PC-3 (cell line): ENCODE measurements at regions not wholly inside any gene's neighbourhood (a gene's known extent, or its start where the extent isn't known, plus 50 kb on each side); places are given as distances from the start of the nearest gene placed in this dataset.

Experiments used
- ATAC-seq: fragments of 200-7000 bp; cut with Tn5 transposase; 2 replicates; pipeline ENCODE4 v1.9.1; 2020; ENCODE audit warnings: mild to moderate bottlenecking, moderate library complexity
- BruUV-seq: library from RNA; stranded (reverse); fragments of 400-500 nt; replicated peaks from 2 replicates; lab custom pipeline; 2021; lab: Mats Ljungman, UMichigan
- CTCF ChIA-PET: fragments of 300-600 bp; sonication (Branson Sonifier 250); formaldehyde crosslinking; loops from one replicate; lab custom pipeline; 2022; ENCODE audit warnings: antibody characterized with exemption; lab: Charles Lee
- POLR2A ChIA-PET: fragments of 300-600 bp; sonication (Branson Sonifier 250); formaldehyde crosslinking; loops from one replicate; lab custom pipeline; 2022; ENCODE audit warnings: antibody characterized with exemption; ENCODE audit not compliant: unreplicated experiment; lab: Charles Lee
- DNase-seq: peaks from one replicate; pipeline ENCODE4 v3.0.0-alpha.2; 2015
- H2AFZ ChIP-seq: fragments of 300-600 bp; sonication (generic); 2 replicates; pipeline ENCODE4 v1.6.0; 2016; ENCODE audit warnings: antibody characterized with exemption, low read length
- H3F3A ChIP-seq: fragments of 300-600 bp; sonication (generic); one replicate; pipeline ENCODE4 v1.6.0; 2017; ENCODE audit warnings: antibody characterized with exemption, low read length, control low read depth, mild to moderate bottlenecking; ENCODE audit not compliant: unreplicated experiment
- H3K27ac ChIP-seq: fragments of 300-600 bp; sonication (generic); 2 replicates; pipeline ENCODE4 v1.5.1; 2016; ENCODE audit warnings: mild to moderate bottlenecking, low read length
- H3K27me3 ChIP-seq: fragments of 300-600 bp; sonication (generic); 2 replicates; pipeline ENCODE4 v1.6.1; 2016; ENCODE audit warnings: low read length, mixed read lengths
- H3K36me3 ChIP-seq: fragments of 300-600 bp; sonication (generic); 2 replicates; pipeline ENCODE4 v1.6.1; 2016; ENCODE audit warnings: low read depth, mixed run types, low read length, mixed read lengths
- H3K4me1 ChIP-seq: fragments of 300-600 bp; sonication (generic); 2 replicates; pipeline ENCODE4 v1.5.1; 2016; ENCODE audit warnings: low read length; ENCODE audit not compliant: insufficient read depth
- H3K4me2 ChIP-seq: fragments of 300-600 bp; sonication (generic); 2 replicates; pipeline ENCODE4 v1.6.0; 2016; ENCODE audit warnings: low read length
- H3K4me3 ChIP-seq: fragments of 300-600 bp; sonication (generic); 2 replicates; pipeline ENCODE4 v1.5.1; 2016; ENCODE audit warnings: mild to moderate bottlenecking, low read length, mixed read lengths
- H3K79me2 ChIP-seq: fragments of 300-600 bp; sonication (generic); 2 replicates; pipeline ENCODE4 v1.6.1; 2017; ENCODE audit warnings: low read length, mixed read lengths
- H3K9ac ChIP-seq: fragments of 300-600 bp; sonication (generic); 2 replicates; pipeline ENCODE4 v1.6.0; 2016; ENCODE audit warnings: mild to moderate bottlenecking, low read length
- H3K9me2 ChIP-seq: fragments of 300-600 bp; sonication (generic); replicated peaks from 2 replicates; pipeline ENCODE4 v1.6.1; 2016; ENCODE audit warnings: mixed run types, low read length, mixed read lengths
- H3K9me3 ChIP-seq: fragments of 300-600 bp; sonication (generic); 2 replicates; pipeline ENCODE4 v1.6.1; 2016; ENCODE audit warnings: low read length, mixed read lengths
- H4K20me1 ChIP-seq: fragments of 300-600 bp; sonication (generic); 2 replicates; pipeline ENCODE4 v1.6.1; 2016; ENCODE audit warnings: low read length, mixed read lengths
- EZH2 ChIP-seq: fragments of 300-600 bp; sonication (generic); IDR thresholded peaks from one replicate; pipeline ENCODE4 v1.6.1; 2017; ENCODE audit warnings: antibody characterized with exemption, mild to moderate bottlenecking, low read length; ENCODE audit not compliant: unreplicated experiment
- EZH2phosphoT487 ChIP-seq: fragments of 300-600 bp; sonication (generic); IDR thresholded peaks from 2 replicates; pipeline ENCODE4 v1.6.1; 2018; ENCODE audit warnings: mild to moderate bottlenecking, antibody characterized with exemption, low read length, borderline replicate concordance
- intact Hi-C: fragments of 100-400 bp; cut with micrococcal nuclease; formaldehyde crosslinking; loops from 2 replicates; pipeline ENCODE4 v1.9.0; 2023
- TF ChIP-seq, protein P1 (sequence below): fragments of 300-600 bp; sonication (generic); conservative IDR thresholded peaks from 2 replicates; pipeline ENCODE4 v1.5.1; 2017; ENCODE audit warnings: antibody characterized with exemption, low read depth, mild to moderate bottlenecking, low read length

- TF ChIP-seq EZH2 (no peak), EZH2phosphoT487 (no peak)
- TF ChIP-seq, protein P1, sequence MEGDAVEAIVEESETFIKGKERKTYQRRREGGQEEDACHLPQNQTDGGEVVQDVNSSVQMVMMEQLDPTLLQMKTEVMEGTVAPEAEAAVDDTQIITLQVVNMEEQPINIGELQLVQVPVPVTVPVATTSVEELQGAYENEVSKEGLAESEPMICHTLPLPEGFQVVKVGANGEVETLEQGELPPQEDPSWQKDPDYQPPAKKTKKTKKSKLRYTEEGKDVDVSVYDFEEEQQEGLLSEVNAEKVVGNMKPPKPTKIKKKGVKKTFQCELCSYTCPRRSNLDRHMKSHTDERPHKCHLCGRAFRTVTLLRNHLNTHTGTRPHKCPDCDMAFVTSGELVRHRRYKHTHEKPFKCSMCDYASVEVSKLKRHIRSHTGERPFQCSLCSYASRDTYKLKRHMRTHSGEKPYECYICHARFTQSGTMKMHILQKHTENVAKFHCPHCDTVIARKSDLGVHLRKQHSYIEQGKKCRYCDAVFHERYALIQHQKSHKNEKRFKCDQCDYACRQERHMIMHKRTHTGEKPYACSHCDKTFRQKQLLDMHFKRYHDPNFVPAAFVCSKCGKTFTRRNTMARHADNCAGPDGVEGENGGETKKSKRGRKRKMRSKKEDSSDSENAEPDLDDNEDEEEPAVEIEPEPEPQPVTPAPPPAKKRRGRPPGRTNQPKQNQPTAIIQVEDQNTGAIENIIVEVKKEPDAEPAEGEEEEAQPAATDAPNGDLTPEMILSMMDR: no peak
- POLR2A ChIA-PET: no interaction called here
- no peak overlapping the region for H3K9ac ChIP-seq
- H3F3A ChIP-seq: no peaks in the 10 kb centered on the region
- H3K27me3 ChIP-seq: no peaks in the 10 kb centered on the region
- H3K9me2 ChIP-seq: no peaks in the 10 kb centered on the region
- BruUV-seq: no TSS peak
- ATAC-seq: no peak
- no peaks in the 10 kb centered on the region for H3K4me1 ChIP-seq
- no peak overlapping the region for H2AFZ ChIP-seq
- H3K4me2 ChIP-seq: no peak overlapping the region
- intact Hi-C loops: no loop called here
- no peak overlapping the region for H3K27ac ChIP-seq
- CTCF ChIA-PET: no interaction called here
- no peaks in the 10 kb centered on the region for H4K20me1 ChIP-seq
- H3K36me3 ChIP-seq: no peaks in the 10 kb centered on the region
- no peak for DNase-seq
- no peak overlapping the region for H3K4me3 ChIP-seq
- no peaks in the 10 kb centered on the region for H3K79me2 ChIP-seq
- no peaks in the 10 kb centered on the region for H3K9me3 ChIP-seq
These were observed 1028.8 kb downstream of the GLUD2 start for GRCh38 chrX:122076241-122076640.

GRCh38 chrX:122078079-122078478 is 1030.7 kb downstream of the GLUD2 start:
- ChIA-PET POLR2A (no interaction called here), CTCF (no interaction called here)
- no peak overlapping the region for H3K4me3 ChIP-seq
- no peaks in the 10 kb centered on the region for H3K79me2 ChIP-seq
- no peaks in the 10 kb centered on the region for H3K27me3 ChIP-seq
- H3K4me2 ChIP-seq: no peak overlapping the region
- no peak overlapping the region for H3K27ac ChIP-seq
- H3F3A ChIP-seq: no peaks in the 10 kb centered on the region
- DNase-seq (no peak), ATAC-seq (no peak)
- intact Hi-C loops: no loop called here
- no peak overlapping the region for H3K9ac ChIP-seq
- TF ChIP-seq EZH2phosphoT487 (no peak), EZH2 (no peak)
- TF ChIP-seq, protein P1: no peak
- BruUV-seq: no TSS peak
- H3K9me3 ChIP-seq: no peaks in the 10 kb centered on the region
- H4K20me1 ChIP-seq: no peaks in the 10 kb centered on the region
- no peaks in the 10 kb centered on the region for H3K9me2 ChIP-seq
- no peaks in the 10 kb centered on the region for H3K36me3 ChIP-seq
- H2AFZ ChIP-seq: no peak overlapping the region
- H3K4me1 ChIP-seq: no peaks in the 10 kb centered on the region

DNA sequence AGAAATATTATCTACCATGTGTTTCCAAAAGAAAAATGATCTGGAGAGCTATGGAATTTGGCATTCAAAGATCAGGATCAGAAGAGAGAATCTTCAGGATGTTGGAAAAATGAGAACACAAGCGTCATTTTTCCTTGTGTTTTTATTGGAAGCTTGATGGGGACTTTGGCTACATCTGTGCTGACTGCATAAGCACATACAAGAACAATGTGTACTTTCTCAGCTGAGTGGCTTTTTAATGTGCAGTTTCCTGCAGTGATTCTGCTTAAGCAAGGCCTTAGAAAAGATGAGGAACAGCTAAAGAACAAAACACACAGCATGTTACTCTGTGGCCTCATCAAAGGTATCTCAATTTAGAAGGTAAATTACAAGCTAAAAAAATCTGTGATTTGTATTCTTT is 1039.9 kb downstream of the GLUD2 start:
- TF ChIP-seq, protein P1: no peak
- TF ChIP-seq EZH2: no peak
- no peak for TF ChIP-seq EZH2phosphoT487
- ChIA-PET POLR2A (no interaction called here), CTCF (no interaction called here)
- H3K36me3 ChIP-seq: no peaks in the 10 kb centered on the region
- no peak for ATAC-seq
- DNase-seq: no peak
- BruUV-seq: no TSS peak
- no peak overlapping the region for H3K4me3 ChIP-seq
- H2AFZ ChIP-seq: no peak overlapping the region
- H3K4me2 ChIP-seq: no peak overlapping the region
- no peak overlapping the region for H3K9ac ChIP-seq
- no peak overlapping the region for H3K27ac ChIP-seq
- no peaks in the 10 kb centered on the region for H3F3A ChIP-seq
- H3K9me3 ChIP-seq: no peaks in the 10 kb centered on the region
- H4K20me1 ChIP-seq: no peaks in the 10 kb centered on the region
- no peaks in the 10 kb centered on the region for H3K9me2 ChIP-seq
- H3K27me3 ChIP-seq: no peaks in the 10 kb centered on the region
- no peaks in the 10 kb centered on the region for H3K79me2 ChIP-seq
- intact Hi-C loops: no loop called here
- no peaks in the 10 kb centered on the region for H3K4me1 ChIP-seq
